ENCODE measurements at regions not wholly inside any gene's neighbourhood (a gene's known extent, or its start where the extent isn't known, plus 50 kb on each side); places are given as distances from the start of the nearest gene placed in this dataset.

DNA sequence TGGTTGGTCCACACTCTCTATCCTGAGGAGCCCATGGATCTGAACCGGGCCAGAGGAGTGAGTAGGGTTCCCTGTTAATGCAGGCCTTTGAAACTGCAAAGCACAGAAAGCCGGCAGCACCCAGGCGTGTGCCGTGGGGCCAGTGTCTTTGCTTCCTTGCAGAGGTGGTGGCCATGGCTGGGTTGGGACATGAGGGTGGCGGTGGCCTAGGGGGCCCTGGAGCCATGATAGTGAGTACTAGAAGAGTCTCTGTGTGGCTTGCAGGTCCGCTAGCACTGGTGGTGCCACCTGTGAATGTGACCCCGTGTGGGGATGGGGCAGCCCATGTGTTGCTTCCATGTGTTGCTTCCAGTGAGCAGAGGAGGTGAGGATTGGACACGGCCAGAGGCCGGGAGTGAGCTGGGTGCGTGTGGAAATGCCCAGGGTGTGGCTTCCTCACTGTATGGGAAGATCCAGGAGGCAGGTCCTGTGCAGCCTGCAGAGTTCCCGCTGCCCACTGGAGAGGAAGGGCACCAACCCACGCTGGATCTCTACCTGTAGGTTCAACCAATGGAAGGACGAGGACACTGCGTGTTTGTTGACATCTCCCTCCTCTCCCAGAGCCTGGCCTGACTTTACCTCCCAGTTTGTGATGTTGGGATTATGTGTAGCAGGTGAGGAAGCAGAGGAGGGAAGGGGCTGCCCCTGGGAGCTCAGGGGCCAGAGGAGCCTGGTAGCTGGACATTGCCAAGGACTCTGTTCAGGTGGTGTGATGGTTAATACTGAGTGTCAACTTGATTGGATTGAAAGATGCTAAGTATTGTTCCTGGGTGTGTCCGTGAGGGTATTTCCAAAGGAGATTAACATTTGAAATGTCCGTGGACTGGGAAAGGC lies 796.6 kb downstream of the TBC1D22A start:
- DNase-seq (ENCODE audit: extremely low read depth, low read depth): no peak
- TF ChIP-seq, protein P1, sequence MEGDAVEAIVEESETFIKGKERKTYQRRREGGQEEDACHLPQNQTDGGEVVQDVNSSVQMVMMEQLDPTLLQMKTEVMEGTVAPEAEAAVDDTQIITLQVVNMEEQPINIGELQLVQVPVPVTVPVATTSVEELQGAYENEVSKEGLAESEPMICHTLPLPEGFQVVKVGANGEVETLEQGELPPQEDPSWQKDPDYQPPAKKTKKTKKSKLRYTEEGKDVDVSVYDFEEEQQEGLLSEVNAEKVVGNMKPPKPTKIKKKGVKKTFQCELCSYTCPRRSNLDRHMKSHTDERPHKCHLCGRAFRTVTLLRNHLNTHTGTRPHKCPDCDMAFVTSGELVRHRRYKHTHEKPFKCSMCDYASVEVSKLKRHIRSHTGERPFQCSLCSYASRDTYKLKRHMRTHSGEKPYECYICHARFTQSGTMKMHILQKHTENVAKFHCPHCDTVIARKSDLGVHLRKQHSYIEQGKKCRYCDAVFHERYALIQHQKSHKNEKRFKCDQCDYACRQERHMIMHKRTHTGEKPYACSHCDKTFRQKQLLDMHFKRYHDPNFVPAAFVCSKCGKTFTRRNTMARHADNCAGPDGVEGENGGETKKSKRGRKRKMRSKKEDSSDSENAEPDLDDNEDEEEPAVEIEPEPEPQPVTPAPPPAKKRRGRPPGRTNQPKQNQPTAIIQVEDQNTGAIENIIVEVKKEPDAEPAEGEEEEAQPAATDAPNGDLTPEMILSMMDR (IDR thresholded peaks at IDR 0.05; ENCODE audit: low read depth, low read length): no peak

- no peak for DNase-seq (ENCODE audit: extremely low read depth, low read depth)
- TF ChIP-seq, protein P1 (IDR thresholded peaks at IDR 0.05; ENCODE audit: low read depth, low read length): no peak
These were observed 794.0 kb downstream of the TBC1D22A start for GRCh38 chr22:47556473-47556872.

DNA sequence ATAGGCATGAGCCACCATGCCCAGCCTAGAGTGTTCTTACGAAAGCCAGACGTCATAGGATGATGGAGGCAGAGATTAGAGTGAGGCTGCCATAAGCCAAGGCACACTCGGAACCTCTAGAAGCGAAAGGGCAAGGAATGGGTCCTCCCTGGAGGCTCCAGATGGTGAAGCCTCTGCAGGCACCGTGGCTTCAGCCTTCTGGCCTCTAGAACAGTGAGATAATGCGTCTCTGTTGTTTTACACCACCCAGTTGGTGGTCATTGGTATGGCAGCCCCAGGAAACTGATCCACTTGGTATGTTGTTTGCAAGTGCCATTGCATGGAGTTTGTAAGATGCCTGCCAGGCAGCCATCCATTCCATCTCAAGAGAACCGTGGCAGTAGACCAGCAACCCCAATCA lies 791.0 kb downstream of the TBC1D22A start:
- TF ChIP-seq, protein P1 (IDR thresholded peaks at IDR 0.05; ENCODE audit: low read depth, low read length): no peak
- DNase-seq (ENCODE audit: extremely low read depth, low read depth): no peak

GRCh38 chr22:47552541-47553205 lies 790.2 kb downstream of the TBC1D22A start:
- no peak for DNase-seq (ENCODE audit: extremely low read depth, low read depth)
- TF ChIP-seq, protein P1 (IDR thresholded peaks at IDR 0.05; ENCODE audit: low read depth, low read length): no peak

DNA sequence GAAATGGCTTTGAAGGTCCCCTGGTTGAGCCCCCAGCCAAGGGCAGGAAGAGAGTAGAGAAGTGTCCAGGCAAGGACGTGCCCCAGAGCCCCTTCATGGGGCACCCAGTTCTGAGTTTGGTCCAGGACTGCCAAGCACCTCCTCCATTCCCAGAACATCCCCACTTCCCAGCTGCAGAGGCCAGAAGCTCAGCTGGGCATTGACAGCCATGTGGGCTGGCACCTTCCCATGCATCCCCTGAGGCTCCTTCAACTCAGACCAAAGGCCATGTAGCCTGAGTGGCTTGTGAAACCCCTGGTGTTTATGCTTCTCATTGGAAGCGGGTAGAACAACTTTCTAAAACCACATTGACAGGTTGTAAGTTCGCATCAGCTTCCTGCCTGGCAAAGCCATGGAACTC lies 789.6 kb downstream of the TBC1D22A start:
- TF ChIP-seq, protein P1 (IDR thresholded peaks at IDR 0.05; ENCODE audit: low read depth, low read length): no peak
- no peak for DNase-seq (ENCODE audit: extremely low read depth, low read depth)

DNA sequence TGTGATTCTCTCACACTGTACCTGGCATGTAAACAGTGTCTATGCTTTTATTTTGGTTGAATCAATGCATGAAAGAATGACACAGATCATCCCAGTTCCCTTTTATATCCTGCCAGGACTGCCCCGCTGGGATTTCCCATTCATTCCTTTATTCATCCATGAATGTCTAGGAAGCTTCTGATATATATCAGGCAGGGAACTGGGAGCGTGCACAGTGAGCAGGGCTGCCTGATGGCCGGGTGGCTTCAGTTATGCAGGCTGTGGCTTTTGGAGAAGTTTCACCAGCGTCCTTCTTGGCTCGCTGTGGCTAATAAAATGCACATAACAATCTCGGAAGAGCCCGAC lies 789.0 kb downstream of the TBC1D22A start:
- DNase-seq (ENCODE audit: extremely low read depth, low read depth): no peak
- TF ChIP-seq, protein P1 (IDR thresholded peaks at IDR 0.05; ENCODE audit: low read depth, low read length): no peak
